ENCODE measurements at regions not wholly inside any gene's neighbourhood (a gene's known extent, or its start where the extent isn't known, plus 50 kb on each side); places are given as distances from the start of the nearest gene placed in this dataset.

GRCh38 chr5:96609369-96609768 is 52.8 kb upstream of the CAST start:
- Histone ChIP-seq H3K27me3 (replicated peaks in 1 of 2; ENCODE audit: control insufficient read depth in 2 of 2, extremely low read depth in 1 of 2, insufficient read depth in 2 of 2, low read length in 1 of 2) (no peaks in the 10 kb centered on the region), H3K36me3 (ENCODE audit: control insufficient read depth in 2 of 2, extremely low read depth in 1 of 2, insufficient read depth in 1 of 2, low read length in 1 of 2) (no peaks in the 10 kb centered on the region), H3K9me3 (no peaks in the 10 kb centered on the region), H3K27ac (ENCODE audit: low read length) (no peak overlapping the region), H3K4me1 (ENCODE audit: control insufficient read depth in 1 of 2, extremely low read depth in 1 of 2, insufficient read depth in 2 of 2, low read length in 2 of 2) (peaks cover 0 to 3% of the 10 kb centered on the region in 2 experiments), H3K4me3 (ENCODE audit: control insufficient read depth in 1 of 2, extremely low read depth in 1 of 2, low read length in 1 of 2) (no peak overlapping the region)
- ChIA-PET POLR2A (interaction anchor here (0.5 to 0.6 kb wide), 3 partner anchors 47 to 677 kb away, joined by 3 to 16 read pairs (median 3); no protein-coding TSS in a partner anchor), CTCF (no interaction called here)
- WGBS (ENCODE audit: insufficient coverage): no CpG with 5 or more reads among the region's 1 CpG
- DNase-seq (no peak), ATAC-seq (replicated peaks in 1 of 4) (no peak)
- H3K9me3 Mint-ChIP-seq: no peaks in the 10 kb centered on the region
- no peak overlapping the region for H3K27ac Mint-ChIP-seq
- no peaks in the 10 kb centered on the region for H3K36me3 Mint-ChIP-seq
- peaks cover 0 to 5% (median 4%) of the 10 kb centered on the region in 3 donors for H3K4me1 Mint-ChIP-seq
- no peak overlapping the region for H3K4me3 Mint-ChIP-seq
- peaks cover 11 to 27% of the 10 kb centered on the region in 2 donors for H3K27me3 Mint-ChIP-seq

GRCh38 chr5:96610747-96611146 is 51.4 kb upstream of the CAST start:
- H3K27ac Mint-ChIP-seq: no peak overlapping the region
- WGBS (ENCODE audit: insufficient coverage): 97% methylated on average over 4 of the region's 4 CpGs
- no peaks in the 10 kb centered on the region for H3K36me3 Mint-ChIP-seq
- H3K27me3 ChIP-seq (replicated peaks in 1 of 2; ENCODE audit: control insufficient read depth in 2 of 2, extremely low read depth in 1 of 2, insufficient read depth in 2 of 2, low read length in 1 of 2): no peaks in the 10 kb centered on the region
- no peak overlapping the region for H3K27ac ChIP-seq (ENCODE audit: low read length)
- DNase-seq: no peak
- no peak for ATAC-seq (replicated peaks in 1 of 4)
- no peaks in the 10 kb centered on the region for H3K36me3 ChIP-seq (ENCODE audit: control insufficient read depth in 2 of 2, extremely low read depth in 1 of 2, insufficient read depth in 1 of 2, low read length in 1 of 2)
- no peaks in the 10 kb centered on the region for H3K9me3 ChIP-seq
- ChIA-PET CTCF (interaction anchor here in 1 of 2 donors (1.9 kb wide), 1 partner anchor 9 kb away, joined by 8 read pairs; no protein-coding TSS in a partner anchor), POLR2A (no interaction called here)
- H3K4me3 Mint-ChIP-seq: no peak overlapping the region
- H3K9me3 Mint-ChIP-seq: no peaks in the 10 kb centered on the region
- peaks cover 11 to 31% of the 10 kb centered on the region in 2 donors for H3K27me3 Mint-ChIP-seq
- H3K4me1 Mint-ChIP-seq: peaks cover 0 to 6% (median 5%) of the 10 kb centered on the region in 3 donors
- peaks cover 0 to 3% of the 10 kb centered on the region in 2 experiments for H3K4me1 ChIP-seq (ENCODE audit: control insufficient read depth in 1 of 2, extremely low read depth in 1 of 2, insufficient read depth in 2 of 2, low read length in 2 of 2)
- H3K4me3 ChIP-seq (ENCODE audit: control insufficient read depth in 1 of 2, extremely low read depth in 1 of 2, low read length in 1 of 2): no peak overlapping the region

GRCh38 chr5:96611946-96612345 is 50.2 kb upstream of the CAST start:
- H3K9me3 Mint-ChIP-seq: no peaks in the 10 kb centered on the region

More at GRCh38 chr5:96611946-96612345, 50.2 kb upstream of the CAST start:
- no peak overlapping the region for H3K4me3 ChIP-seq (ENCODE audit: control insufficient read depth in 1 of 2, extremely low read depth in 1 of 2, low read length in 1 of 2)
- CTCF ChIA-PET: interaction anchor here (0.5 to 1.9 kb wide), 6 partner anchors 9 to 295 kb away, joined by 3 to 8 read pairs (median 4); no protein-coding TSS in a partner anchor
- Mint-ChIP-seq H3K27ac (no peak overlapping the region), H3K36me3 (no peaks in the 10 kb centered on the region), H3K4me1 (peaks cover 0 to 6% (median 5%) of the 10 kb centered on the region in 3 donors), H3K27me3 (peaks cover 11 to 31% of the 10 kb centered on the region in 2 donors), H3K4me3 (no peak overlapping the region)
- POLR2A ChIA-PET: no interaction called here
- WGBS (ENCODE audit: insufficient coverage): no CpG with 5 or more reads among the region's 2 CpGs
- no peak overlapping the region for H3K27ac ChIP-seq (ENCODE audit: low read length)
- peaks cover 0 to 3% of the 10 kb centered on the region in 2 experiments for H3K4me1 ChIP-seq (ENCODE audit: control insufficient read depth in 1 of 2, extremely low read depth in 1 of 2, insufficient read depth in 2 of 2, low read length in 2 of 2)
- H3K27me3 ChIP-seq (replicated peaks in 1 of 2; ENCODE audit: control insufficient read depth in 2 of 2, extremely low read depth in 1 of 2, insufficient read depth in 2 of 2, low read length in 1 of 2): no peaks in the 10 kb centered on the region
- ATAC-seq (replicated peaks in 1 of 4) (no peak), DNase-seq (no peak)
- no peaks in the 10 kb centered on the region for H3K36me3 ChIP-seq (ENCODE audit: control insufficient read depth in 2 of 2, extremely low read depth in 1 of 2, insufficient read depth in 1 of 2, low read length in 1 of 2)
- H3K9me3 ChIP-seq: no peaks in the 10 kb centered on the region
